Activated CD4-positive, CD25-positive, alpha-beta regulatory T cell treated with anti-CD3 and anti-CD28 coated beads, Interleukin-2, amount 50 U/mL, for 16 hours (primary cell): ENCODE measurements at regions not wholly inside any gene's neighbourhood (a gene's known extent, or its start where the extent isn't known, plus 50 kb on each side); places are given as distances from the start of the nearest gene placed in this dataset.
A peak's percentile ranks its signal among the peaks of the same experiment; 100 is the strongest.

Experiments used
- DNase-seq: peaks from one replicate; pipeline ENCODE4 v3.0.0-alpha.2; 2020; ENCODE audit warnings: low read depth, low spot score

DNA sequence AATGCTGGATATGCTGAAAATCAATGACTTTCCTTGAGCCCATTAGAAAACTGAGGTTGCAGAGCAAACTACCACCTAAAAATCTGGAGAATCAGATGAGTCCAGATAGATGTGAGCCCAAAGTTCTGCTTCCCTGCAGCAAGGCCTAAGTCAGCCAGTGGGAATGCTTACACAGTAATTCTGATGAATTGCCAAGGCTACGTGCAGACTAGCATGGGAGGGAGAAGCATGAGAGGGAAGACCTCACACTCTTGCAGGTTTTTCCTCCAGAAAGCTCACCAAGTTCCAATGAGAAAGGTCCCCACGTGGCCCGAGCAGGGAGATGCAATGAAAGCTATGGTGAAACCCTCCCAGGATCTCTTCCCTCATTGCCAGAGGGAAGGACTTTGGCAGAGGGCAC is 104.8 kb upstream of the SIRPA start:
- DNase-seq = no peak

DNA sequence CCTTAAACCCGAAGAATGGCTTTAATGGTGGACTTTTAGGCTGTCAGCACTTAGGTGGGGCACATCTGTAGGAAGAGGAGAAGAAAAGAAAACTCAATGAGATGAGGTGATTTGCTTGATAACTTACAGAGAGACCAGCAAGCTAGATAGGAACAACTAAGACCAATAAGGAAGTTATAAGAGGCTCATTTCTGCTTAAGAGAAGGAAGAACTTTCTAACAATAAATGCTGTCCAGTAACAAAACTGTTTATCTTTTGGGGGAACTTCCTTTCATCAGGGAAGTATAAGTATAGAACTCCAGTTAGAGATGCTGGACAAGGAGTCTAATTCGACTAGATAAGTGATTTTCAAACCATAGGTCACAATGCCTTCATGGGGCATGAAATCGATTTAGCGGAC is 107.2 kb upstream of the SIRPA start:
- DNase-seq = no peak

DNA sequence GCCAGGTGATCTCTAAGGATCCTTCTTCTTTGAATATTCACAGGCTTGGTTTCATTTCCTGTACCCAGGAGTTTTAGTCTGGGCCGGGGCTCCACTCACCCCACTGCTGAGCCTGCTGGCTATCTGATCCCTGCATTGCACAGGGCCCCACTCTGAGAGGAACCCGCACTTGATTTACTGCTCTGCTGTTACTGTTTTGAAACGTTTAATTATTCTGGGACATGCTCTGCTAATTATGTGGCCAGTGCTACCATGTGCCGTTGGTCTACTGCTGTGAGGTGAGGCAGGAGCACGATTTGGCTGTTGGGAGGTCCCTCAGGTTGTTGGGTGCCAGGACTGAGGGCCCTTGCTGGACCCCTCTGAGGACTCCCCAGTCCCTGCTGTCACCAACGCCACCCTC is 108.7 kb upstream of the SIRPA start:
- no peak for DNase-seq

DNA sequence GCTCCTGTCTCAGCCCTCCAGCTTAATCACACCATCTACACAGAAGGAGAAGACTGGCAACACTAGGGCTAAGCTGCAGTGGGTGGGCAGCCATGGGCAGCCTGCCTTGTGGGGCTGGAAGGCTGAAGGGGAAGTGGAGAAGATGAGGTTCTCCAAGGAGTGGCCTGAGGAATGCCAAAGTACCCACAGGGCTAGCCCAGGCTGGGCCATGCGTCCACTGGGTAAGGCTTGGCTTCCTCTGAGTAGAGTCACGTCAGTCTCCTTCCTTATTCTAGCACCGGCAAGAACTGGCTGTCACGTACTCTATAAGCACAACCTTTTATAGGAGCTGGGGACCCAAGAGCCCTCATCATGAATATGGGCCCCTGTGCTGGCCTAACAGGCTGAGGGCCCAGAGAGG is 110.6 kb upstream of the SIRPA start:
- no peak for DNase-seq

DNA sequence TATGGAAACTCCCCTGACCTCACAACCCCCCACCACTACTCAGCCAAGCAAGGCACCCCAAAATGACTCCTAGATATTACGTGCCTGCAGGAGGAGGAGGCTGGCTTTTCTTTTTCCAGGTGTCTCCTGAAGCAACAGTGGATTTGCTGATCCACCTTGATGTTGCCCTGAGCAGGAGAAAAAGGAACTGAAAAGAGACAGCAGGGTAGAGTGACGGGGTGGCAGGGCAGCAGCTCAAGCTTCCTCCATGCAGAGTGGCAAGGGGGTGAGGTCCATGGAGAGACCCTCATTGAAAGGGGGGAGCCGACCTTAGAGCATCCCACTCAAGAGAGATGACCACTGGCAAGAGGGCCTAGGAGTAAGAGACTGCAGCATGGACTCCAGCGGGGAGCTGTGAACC is 112.0 kb upstream of the SIRPA start:
- no peak for DNase-seq

DNA sequence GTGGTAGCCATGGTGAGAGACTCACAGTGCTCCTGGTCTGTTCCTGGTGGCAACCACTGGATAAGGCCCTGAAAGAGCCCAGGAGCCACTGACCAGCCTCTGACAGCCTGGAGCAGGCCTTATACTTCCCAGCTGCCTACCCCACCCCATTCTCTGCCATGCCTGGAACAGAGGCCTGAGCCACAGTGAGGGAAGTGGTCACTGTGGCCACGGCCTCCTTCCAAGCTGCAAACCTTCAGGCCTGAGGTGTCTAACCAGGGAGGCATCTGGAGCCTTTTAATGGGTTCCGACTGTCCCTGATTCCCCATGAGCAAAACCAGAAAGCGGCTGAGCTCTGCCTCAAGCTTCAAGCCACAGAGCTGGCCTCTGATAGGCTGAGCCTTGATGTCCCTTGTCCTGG is 113.0 kb upstream of the SIRPA start:
- DNase-seq = no peak

DNA sequence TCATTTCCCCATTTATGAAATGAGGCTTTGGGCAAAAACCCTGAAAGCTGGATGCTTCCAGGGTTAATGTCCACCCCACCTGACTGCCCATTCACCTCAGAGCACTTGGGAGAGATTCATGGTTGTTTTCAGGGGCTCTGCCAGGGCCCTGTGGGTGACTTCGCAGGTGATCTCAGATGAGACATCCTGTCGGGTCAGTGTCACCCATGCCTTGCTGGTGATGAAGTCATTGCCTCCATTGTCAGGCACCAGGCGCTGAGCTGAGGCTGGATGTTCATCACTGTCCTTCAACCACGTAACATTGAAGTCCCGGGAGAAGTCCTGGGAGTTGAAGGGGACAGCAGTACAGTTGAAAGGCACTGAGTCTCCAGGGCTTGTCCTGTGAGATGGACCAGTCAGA is 115.6 kb upstream of the SIRPA start:
- no peak for DNase-seq

DNA sequence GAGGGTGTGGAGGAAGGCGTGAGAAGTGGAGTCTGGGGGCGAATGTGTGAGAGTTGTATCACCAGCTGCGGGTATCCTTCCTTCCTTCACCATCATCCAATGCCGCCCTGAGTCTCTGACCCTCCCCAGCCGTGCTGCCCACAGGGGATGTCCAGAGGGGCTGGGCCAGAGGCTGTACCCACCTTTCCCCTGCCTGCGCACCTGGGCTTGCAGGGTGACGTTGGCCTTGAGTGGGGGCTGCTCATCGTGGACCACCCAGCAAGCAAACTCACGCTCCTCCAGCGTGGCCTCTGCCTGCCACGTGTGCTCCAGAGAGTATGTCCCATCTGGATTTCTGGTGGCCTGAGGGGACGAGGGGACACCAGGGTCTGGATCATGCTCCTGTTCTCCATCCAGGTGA is 116.9 kb upstream of the SIRPA start:
- no peak for DNase-seq

DNA sequence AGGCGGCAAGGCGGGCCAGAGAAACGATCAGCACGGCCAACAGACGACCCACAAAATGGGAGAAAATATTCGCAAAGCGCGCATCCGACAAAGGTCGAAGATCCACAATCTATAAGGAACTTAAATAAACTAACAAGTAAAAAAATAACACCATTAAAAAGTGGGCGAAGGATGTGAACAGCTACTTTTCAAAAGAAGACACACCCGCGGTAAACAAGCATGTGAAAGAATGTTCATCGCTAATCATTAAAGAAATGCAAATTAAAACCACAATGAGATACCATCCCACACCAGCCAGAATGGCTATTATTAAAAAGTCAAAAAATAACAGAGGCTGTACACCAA is 117.8 kb upstream of the SIRPA start:
- no peak for DNase-seq

DNA sequence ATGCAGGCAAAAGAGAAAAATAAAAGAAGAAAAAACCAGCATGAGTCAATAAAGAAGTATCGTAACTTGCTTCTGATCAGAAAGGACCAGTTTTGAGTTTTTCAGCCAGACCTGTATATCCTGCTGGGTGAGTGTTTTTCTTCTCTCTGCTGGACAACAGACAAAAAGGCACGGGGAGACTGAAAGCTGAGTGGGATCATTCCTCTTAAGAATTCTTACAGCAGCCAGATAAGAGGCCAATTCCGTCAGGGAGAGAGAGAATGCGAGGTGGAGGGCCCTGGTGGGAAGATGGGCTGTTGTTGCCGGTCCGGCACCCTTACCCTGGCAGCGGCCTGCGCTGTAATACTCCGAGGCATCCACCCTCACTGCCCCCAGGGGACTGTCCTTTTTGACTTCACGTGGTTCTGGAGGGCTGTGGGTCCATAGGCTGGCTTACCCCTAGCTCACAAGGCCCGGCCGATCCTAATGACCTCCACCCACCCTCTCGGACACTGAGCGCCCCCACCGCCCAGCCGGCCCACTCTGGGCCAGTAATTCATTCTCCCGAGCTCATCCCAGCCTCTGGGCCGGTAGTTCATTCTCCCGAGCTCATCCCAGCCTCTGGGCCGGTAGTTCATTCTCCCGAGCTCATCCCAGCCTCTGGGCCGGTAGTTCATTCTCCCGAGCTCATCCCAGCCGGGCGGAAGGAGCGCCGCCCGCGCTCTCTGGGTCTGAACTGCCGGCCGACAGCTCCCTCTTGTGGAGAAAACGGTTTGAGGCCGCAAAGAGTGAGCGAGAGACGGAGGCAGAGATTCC is 118.3 kb upstream of the SIRPA start:
- DNase-seq = peak; percentile 68

DNA sequence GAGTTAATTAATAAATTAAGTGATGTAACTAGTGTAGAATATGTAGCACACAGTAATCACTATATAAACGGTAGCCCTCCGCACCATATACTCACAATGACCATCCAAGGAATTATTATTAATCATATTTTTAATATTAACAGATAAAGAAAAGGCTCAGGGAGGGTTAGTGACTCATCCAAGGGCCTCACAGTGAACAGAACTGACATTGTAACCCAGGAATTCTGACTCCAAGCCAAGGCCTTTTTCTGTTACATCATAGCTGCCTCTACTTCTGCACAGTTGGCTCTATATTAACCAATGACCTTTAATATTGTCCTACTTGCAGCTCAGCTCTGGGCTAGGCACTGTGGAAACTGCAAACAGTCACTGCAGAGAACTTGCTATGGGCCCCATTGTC is 117.5 kb upstream of the SIRPG start:
- no peak for DNase-seq

DNA sequence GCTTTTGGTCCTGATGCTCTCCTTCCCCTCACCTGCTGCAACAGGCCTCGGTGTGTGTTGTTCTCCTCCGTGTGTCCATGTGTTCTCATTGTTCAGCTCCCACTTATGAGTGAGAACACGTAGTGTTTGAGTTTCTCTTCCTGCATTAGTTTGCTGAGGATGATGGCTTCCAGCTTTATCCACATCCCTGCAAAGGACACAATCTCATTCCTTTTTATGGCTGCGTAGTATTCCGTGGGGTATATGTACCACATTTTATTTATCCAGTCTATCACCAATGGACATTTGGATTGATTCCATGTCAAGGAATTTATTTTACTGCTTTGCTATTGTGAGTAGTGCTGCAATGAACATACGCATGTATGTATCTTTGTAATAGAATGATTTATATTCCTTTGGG is 116.9 kb upstream of the SIRPG start:
- no peak for DNase-seq

DNA sequence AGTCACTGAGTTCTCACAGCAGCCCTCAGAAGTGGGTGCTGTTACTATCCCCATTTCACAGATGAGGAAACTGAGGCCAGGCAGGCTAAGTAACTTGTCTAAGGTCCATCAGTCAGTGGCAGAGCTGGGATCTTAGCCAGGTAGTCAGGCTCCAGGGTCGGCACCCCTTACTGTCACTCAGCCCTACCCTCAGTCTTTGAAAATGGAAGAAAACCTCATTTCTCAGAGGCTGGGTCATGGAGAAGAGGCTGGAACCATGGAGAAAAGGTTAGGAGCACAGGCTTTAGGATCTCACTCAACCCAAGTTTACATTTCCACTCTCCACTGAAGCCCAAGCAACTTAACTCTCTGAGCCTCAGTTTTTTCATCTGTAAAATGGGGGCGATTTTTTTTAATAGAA is 116.2 kb upstream of the SIRPG start:
- DNase-seq = no peak

DNA sequence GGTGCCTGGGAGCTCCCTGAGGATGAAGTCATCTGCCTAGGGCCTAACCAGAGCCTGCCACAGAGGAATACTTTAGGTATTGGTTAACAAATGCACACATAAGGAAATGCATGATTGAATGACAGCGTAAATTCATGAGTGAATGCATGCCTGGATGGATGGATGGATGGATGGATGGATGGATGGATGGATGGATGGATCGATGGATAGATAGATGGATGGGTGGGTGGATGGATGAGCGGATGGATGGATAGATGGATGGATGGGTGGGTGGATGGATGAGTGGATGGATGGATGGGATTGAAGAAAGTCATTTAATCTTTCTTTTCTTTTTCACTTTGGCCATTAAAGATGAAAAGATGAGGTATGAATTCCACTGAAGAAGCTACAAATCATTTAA is 111.9 kb upstream of the SIRPG start:
- no peak for DNase-seq

DNA sequence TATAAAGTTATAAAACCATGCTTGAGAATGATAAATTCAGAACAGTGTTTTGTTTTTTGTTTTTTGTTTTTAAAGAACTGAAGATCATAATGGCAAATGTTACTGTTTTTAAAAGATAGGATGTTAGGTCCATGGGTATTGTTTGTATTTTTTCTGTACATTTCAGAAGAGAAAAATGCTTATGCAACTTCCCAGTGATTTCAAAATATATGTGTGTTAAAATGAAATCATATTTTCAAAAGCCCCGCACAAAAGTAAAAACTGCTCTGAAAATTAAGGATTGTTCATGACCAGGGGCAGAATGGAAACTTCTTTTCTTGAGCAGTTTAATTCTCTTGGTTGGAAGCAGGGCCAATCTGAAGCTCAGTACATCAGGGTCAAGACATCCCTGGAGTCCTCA is 109.2 kb upstream of the SIRPG start:
- DNase-seq = no peak

DNA sequence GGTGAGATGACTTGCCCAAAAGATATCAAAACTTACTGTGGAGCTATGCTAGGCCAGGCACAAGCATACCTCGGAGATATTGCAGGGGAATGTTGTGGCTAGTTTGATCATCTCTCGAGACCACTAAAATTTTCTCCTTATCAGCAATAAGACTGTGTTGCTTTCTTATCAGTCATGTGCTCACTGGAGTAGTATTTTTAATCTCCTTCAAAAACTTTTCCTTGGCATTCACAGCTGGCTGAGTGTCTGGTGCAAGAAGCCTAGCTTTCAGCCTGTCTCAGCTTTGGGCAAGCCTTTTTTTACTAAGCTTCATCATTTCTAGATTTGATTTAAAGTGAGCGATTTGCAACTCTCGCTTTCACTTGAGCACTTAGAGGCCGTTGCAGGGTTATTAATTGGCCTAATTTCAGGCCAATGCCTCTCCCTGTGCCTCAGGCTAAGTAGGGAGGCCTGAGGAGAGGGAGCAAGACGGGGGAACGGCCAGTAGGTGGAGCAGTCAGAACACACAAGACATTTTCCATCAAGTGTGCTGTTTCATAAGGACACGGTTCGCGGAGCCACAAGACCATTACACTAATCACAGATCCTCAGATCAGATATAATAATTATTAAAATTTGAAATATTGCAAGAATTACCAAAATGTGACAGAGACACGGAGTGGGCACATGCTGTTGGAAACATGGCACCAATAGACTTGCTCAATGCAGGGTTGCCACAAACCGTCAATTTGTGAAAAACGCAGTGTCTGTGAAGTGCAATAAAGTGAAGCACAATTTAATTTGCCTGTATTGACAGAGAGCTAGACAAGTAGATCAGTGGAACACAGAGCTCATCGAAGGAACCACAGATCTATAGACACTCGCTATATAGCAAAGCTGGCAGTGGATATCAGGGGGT is 106.8 kb upstream of the SIRPG start:
- peak; percentile 23 for DNase-seq

DNA sequence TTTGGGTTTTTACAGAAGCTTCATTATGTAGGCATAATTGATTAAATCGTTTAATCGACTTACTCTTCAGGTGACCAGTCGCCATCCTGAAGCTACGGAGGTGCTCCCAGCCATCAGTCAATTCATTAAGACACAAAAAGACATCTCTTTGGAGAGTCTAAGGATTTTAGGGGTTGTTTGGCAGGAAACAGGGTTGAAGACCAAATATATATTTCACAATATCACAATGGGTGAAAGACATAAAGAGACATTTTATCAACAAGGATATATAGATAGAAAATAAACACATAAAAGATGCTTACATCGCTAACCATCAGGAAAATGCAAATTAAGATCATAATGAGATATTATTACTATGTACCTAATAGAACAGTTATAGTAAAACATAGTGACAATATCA is 104.0 kb upstream of the SIRPG start:
- DNase-seq = no peak

DNA sequence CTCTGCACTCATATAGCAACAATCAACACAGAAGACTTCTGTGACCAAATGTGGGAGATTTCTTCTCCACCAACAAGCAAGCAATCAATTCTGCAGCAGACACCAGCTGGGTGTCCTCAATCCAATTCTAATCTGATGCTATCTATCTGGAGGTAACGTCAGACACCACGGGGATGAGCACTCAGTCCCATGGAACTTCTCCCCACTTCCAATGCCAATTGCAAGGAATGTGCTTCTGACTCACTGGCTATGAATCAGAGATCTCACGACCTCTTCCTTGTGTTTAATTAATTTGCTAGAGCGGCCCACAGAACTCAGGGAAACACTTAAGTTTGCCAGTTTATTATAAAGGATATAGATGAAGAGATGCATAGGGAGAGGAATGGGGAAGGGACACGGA is 103.5 kb upstream of the SIRPG start:
- no peak for DNase-seq

DNA sequence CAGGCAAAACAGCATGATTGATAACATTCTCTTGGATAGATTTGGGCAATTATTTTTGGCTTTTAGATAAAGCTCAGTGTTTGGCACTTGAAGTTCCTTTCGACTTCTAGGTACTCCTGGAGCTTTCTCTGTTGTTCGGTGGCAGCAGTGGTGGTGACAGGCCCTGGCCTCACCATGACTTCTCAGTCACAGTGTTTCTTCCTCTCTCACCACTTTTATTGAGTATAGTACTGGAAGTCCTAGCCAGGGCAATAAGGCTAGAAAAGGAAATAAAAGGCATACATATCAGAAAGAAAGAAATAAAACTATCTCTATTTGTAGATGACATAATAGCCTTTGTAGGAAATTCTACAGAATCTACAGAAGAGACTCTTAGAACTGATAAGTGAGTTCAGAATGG is 101.2 kb upstream of the SIRPG start:
- no peak for DNase-seq

DNA sequence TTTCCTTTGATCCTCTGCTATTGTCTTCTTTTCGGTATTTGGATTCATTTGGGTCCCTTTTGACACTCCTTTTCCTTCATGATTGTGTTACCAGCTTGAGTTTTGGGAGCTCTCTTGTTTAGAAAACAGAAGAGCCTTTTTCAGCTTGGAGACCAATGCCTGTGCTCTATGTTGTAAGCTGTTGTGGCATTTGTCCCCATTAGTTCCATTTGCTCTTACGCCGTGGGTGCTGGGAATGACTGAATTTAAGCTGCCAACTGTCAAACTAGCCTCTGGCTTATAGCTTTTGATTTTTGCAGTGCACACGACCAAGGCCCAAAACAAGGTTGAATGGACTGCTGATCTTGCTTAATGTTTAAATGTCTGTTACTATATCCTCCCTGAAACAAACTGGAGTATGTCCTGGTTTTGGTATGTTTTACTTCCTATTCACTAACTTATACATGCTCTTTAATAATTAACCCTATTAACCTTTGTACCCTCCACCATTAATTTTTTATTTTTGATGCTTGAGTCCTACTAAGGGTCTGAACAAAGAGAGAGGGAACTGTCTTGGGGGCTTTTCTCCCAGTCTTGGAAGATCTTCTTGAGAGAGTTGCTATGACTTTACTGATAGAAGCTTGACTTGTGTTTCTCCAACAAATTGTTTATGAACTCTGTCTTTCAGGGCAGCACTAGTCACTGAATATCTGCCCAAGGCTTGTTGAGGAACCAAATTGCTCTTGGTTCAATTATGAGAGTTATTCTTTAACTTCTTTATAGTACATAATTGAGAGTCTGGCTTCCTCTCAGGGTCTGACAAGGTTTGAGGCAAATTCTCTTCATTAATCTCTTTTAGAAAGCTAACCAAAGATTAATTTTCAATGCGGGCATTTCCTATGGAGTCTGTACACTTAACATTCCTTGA is 100.3 kb upstream of the SIRPG start:
- no peak for DNase-seq

DNA sequence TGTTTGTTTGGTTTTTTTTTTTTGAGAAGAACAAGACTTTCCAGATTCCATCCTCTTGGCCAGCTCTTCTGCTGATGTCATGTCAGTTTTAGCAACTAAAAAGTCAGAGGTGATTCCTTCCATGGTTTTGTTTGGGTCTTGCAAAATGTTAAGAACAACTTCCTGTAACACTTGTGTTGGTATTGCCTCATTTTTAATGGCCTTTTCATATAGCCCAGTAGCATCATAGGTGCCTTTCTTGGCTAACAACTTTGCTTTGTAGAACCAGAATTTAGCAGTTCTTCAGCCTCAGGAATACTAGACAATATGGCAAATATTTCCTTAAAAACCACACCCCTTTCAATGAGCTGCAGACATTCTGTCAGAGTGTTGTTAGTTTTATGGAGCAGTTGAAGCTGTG is 99.5 kb upstream of the SIRPG start:
- DNase-seq = no peak

DNA sequence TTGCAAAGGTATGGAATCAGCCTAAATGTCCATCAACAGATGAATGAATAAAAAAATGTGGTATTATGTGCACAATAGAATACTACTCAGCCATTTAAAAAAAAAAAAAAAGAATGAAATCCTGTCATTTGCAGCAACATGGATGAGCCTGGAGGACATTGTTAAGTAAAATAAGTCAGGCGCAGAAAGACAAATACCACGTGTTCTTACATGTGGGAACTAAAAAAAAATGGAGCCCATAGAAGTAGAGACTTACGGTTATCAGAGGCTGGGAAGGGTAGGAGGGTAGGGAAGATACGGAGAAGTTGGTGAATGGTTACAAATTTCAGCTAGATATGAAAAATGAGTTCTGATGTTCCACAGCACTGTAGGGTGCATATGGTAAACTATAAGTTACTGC is 97.2 kb upstream of the SIRPG start:
- no peak for DNase-seq
